HepG2 (cell line): ENCODE measurements at regions not wholly inside any gene's neighbourhood (a gene's known extent, or its start where the extent isn't known, plus 50 kb on each side); places are given as distances from the start of the nearest gene placed in this dataset.

Experiments used
- ATAC-seq: fragments of 200-7000 bp; cut with Tn5 transposase; 3 replicates; pipeline ENCODE4 v1.9.1; 2020; ENCODE audit warnings: mild to moderate bottlenecking, moderate library complexity
- BruUV-seq: library from RNA; stranded (reverse); fragments of 400-500 nt; replicated peaks from 2 replicates; lab custom pipeline; 2021; lab: Mats Ljungman, UMichigan
- CTCF ChIA-PET: fragments of 300-600 bp; formaldehyde crosslinking; extraction: SDS; loops from one replicate; lab custom pipeline; 2021; ENCODE audit warnings: low total read pairs, inconsistent platforms, low intra/inter-chr PET ratio; lab: Yijun Ruan, JAX
- POLR2A ChIA-PET: fragments of 350-600 bp; sonication (Branson Sonifier 250); formaldehyde crosslinking; loops from one replicate; lab custom pipeline; 2020; ENCODE audit warnings: antibody characterized with exemption, inconsistent platforms; lab: Yijun Ruan, JAX
- DNase-seq: peaks from one replicate; pipeline ENCODE4 v3.0.0-alpha.2; 2015; ENCODE audit warnings: low spot score
- FAIRE-seq: peaks from 3 replicates; lab custom pipeline; 2011; peaks lifted over from hg19 to GRCh38; lab: Jason Lieb, UNC
- H2AFZ ChIP-seq: one replicate; pipeline ENCODE4 v1.6.1; 2011; ENCODE audit warnings: low read length, inconsistent platforms
- H3K27ac ChIP-seq: fragments of 300-600 bp; 3 replicates; pipeline ENCODE4 v1.8.0; 2011; ENCODE audit warnings: mixed run types, mild to moderate bottlenecking, mixed read lengths, low read length, inconsistent platforms; ENCODE audit not compliant: insufficient read depth; ENCODE audit errors: extremely low read length
- H3K27me3 ChIP-seq, 2 experiments: fragments of 200-600 bp in 1 of 2; 2 replicates in 1 of 2; 3 replicates in 1 of 2; pipeline versions ENCODE4 v1.6.0 to v1.8.0; 2011; ENCODE audit warnings: low read length in 2 of 2, mild to moderate bottlenecking in 2 of 2, moderate library complexity in 2 of 2, inconsistent platforms in 1 of 2; ENCODE audit not compliant: insufficient read depth in 2 of 2, control insufficient read depth in 1 of 2
- H3K36me3 ChIP-seq, 2 experiments: fragments of 200-600 bp in 1 of 2; replicated peaks in 1 of 2; 2 replicates in 1 of 2; 3 replicates in 1 of 2; pipeline versions ENCODE4 v1.5.1 to v1.8.0; 2011; ENCODE audit warnings: low read length in 2 of 2, inconsistent platforms in 1 of 2; ENCODE audit not compliant: insufficient read depth in 2 of 2, control insufficient read depth in 1 of 2
- H3K4me1 ChIP-seq: 2 replicates; pipeline ENCODE4 v1.5.1; 2012; ENCODE audit warnings: low read length, inconsistent platforms; ENCODE audit not compliant: insufficient read depth
- H3K4me2 ChIP-seq: 2 replicates; pipeline ENCODE4 v1.6.0; 2011; ENCODE audit warnings: low read depth, low read length, inconsistent platforms
- H3K4me3 ChIP-seq, 3 experiments: fragments of 200-600 bp in 1 of 3; sonication (generic), shearing (Covaris generic) in 1 of 3; replicated peaks in 1 of 3; 2 replicates each; pipeline ENCODE4 v1.5.1; 2011 to 2016; ENCODE audit warnings: low read length in 3 of 3, inconsistent platforms in 2 of 3, low read depth in 2 of 3, mild to moderate bottlenecking in 2 of 3, control low read depth in 1 of 3, mixed read lengths in 1 of 3; ENCODE audit not compliant: insufficient read depth in 1 of 3
- H3K79me2 ChIP-seq: one replicate; pipeline ENCODE4 v1.6.1; 2011; ENCODE audit warnings: low read length, inconsistent platforms; ENCODE audit not compliant: insufficient read depth
- H3K9ac ChIP-seq: 2 replicates; pipeline ENCODE4 v1.6.0; 2011; ENCODE audit warnings: mild to moderate bottlenecking, low read depth, low read length, inconsistent platforms; ENCODE audit not compliant: insufficient read depth
- H3K9me3 ChIP-seq: 2 replicates; pipeline ENCODE4 v1.5.1; 2012; ENCODE audit warnings: mild to moderate bottlenecking, low read length
- H4K20me1 ChIP-seq: 2 replicates; pipeline ENCODE4 v1.6.0; 2011; ENCODE audit warnings: inconsistent platforms, mild to moderate bottlenecking, low read length, moderate library complexity; ENCODE audit not compliant: insufficient read depth
- BHLHE40 ChIP-seq: IDR thresholded peaks from 2 replicates; pipeline ENCODE4 v1.6.1; 2011; ENCODE audit warnings: low read length, improper control_type of control experiment
- CEBPB ChIP-seq: IDR thresholded peaks from 2 replicates; pipeline ENCODE4 v1.6.1; 2011; ENCODE audit warnings: low read depth, low read length, improper control_type of control experiment, borderline replicate concordance
- DMTF1 ChIP-seq: sonication (generic); formaldehyde crosslinking; IDR thresholded peaks from 2 replicates; pipeline ENCODE4 v1.4.0; 2020; ENCODE audit warnings: mild to moderate bottlenecking, missing genetic modification reagents
- MED8 ChIP-seq: sonication (generic); formaldehyde crosslinking; IDR thresholded peaks from 2 replicates; pipeline ENCODE4 v1.8.1; 2023; ENCODE audit warnings: mild to moderate bottlenecking, missing genetic modification reagents; ENCODE audit not compliant: insufficient replicate concordance
- NCOR1 ChIP-seq: fragments of 200-600 bp; sonication (generic); IDR thresholded peaks from 2 replicates; pipeline ENCODE4 v1.7.0; 2017; ENCODE audit warnings: antibody characterized with exemption, low read length, borderline replicate concordance
- SMAD9 ChIP-seq: sonication (generic); formaldehyde crosslinking; IDR thresholded peaks from 2 replicates; pipeline ENCODE4 v1.5.1; 2020; ENCODE audit warnings: mild to moderate bottlenecking, missing genetic modification reagents
- SNAI1 ChIP-seq: sonication (generic); formaldehyde crosslinking; IDR thresholded peaks from 2 replicates; pipeline ENCODE4 v1.5.0; 2020; ENCODE audit warnings: mild to moderate bottlenecking, missing genetic modification reagents, borderline replicate concordance
- TEAD3 ChIP-seq: optimal IDR thresholded peaks from 2 replicates; pipeline ENCODE3; 2016; ENCODE audit warnings: borderline replicate concordance
- ZFAT ChIP-seq: sonication (generic); formaldehyde crosslinking; conservative IDR thresholded peaks from 2 replicates; pipeline ENCODE4 v1.8.1; 2023; ENCODE audit warnings: missing genetic modification reagents, inconsistent platforms
- ZNF557 ChIP-seq: sonication (generic); formaldehyde crosslinking; IDR thresholded peaks from 2 replicates; pipeline ENCODE4 v1.4.0; 2020; ENCODE audit warnings: missing genetic modification reagents
- ZNF562 ChIP-seq: sonication (generic); formaldehyde crosslinking; IDR thresholded peaks from 2 replicates; pipeline ENCODE4 v1.8.0; 2022; ENCODE audit warnings: missing genetic modification reagents, borderline replicate concordance
- WGBS: methylation state at CpG from one replicate; pipeline ENCODE4 v1.1.6; 2017; ENCODE audit warnings: low lambda C conversion rate; 5-methylcytosine and 5-hydroxymethylcytosine counted together
- in situ Hi-C: cut with HindIII; loops from 2 replicates; pipeline ENCODE4 v1.10.0; 2017; ENCODE audit warnings: low pct_unique_long_range_greater_than_20kb; ENCODE audit not compliant: extremely low pct_ligation_motif_present
- intact Hi-C: fragments of 100-400 bp; cut with micrococcal nuclease; formaldehyde crosslinking; loops from one replicate; pipeline ENCODE4 v1.10.0; 2022; ENCODE audit not compliant: unreplicated experiment
- TF ChIP-seq, protein P1 (sequence below): sonication (generic); formaldehyde crosslinking; IDR thresholded peaks from 2 replicates; pipeline ENCODE4 v1.4.0; 2020; ENCODE audit warnings: missing genetic modification reagents, mild to moderate bottlenecking, borderline replicate concordance

DNA sequence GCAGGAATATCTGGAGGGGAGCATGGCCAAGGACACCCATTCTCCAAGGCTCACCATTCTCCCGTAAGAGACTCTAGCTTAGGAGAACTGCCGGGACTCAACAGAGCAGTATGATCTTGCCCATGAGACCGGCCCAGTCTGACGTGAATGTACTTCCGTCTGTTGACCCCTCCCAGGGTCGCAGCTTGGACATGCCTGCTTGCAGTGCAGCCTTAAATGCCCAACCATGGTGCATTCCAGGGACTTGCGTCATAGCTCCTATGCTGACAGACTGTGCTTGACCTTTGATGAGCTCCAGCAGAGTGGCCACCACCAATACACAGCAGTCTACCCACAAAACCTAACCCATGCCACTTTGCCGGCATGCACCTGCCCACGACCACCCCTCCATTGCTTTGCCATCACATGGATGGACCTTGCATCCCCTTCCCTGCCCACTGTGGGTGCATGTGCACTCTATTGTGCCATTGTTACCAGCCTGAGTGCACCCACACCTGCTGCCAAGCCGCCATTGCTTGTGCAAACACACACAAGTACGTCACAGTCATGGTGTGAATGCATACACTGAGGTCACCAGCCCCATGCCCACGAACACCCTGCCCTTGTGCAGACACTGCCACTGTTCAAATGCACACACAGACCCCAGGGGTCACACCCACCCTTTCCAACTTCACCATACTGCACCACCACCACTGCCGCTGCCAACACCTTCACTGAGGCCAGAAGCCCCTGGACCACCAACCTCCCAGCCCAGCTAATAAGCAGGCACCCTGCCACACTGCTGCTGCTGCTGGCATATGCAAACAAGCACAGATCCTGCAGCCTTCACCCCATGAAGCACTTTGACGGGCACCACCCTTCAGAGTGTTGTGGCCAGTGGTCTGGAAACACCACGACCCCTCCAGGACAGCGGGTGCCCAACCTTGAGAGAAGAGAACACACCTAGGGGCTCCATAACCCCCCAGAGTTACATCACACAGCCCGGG is 1141.3 kb downstream of the BRINP3 start:
- FAIRE-seq = no peak
- no peak for TF ChIP-seq DMTF1 (CRISPR knock-in tag)
- TF ChIP-seq, protein P1, sequence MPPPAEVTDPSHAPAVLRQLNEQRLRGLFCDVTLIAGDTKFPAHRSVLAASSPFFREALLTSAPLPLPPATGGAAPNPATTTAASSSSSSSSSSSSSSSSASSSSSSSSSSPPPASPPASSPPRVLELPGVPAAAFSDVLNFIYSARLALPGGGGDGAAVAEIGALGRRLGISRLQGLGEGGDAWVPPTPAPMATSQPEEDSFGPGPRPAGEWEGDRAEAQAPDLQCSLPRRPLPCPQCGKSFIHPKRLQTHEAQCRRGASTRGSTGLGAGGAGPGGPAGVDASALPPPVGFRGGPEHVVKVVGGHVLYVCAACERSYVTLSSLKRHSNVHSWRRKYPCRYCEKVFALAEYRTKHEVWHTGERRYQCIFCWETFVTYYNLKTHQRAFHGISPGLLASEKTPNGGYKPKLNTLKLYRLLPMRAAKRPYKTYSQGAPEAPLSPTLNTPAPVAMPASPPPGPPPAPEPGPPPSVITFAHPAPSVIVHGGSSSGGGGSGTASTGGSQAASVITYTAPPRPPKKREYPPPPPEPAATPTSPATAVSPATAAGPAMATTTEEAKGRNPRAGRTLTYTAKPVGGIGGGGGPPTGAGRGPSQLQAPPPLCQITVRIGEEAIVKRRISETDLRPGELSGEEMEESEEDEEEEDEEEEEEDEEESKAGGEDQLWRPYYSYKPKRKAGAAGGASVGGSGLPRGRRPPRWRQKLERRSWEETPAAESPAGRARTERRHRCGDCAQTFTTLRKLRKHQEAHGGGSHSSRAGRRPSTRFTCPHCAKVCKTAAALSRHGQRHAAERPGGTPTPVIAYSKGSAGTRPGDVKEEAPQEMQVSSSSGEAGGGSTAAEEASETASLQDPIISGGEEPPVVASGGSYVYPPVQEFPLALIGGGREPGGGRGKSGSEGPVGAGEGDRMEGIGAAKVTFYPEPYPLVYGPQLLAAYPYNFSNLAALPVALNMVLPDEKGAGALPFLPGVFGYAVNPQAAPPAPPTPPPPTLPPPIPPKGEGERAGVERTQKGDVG (CRISPR knock-in tag) = no peak
- TF ChIP-seq MED8 (CRISPR knock-in tag) = no peak
- TF ChIP-seq ZFAT (CRISPR knock-in tag) = no peak
- no peak for TF ChIP-seq ZNF562
- TF ChIP-seq TEAD3 (CRISPR knock-in tag) = peak; percentile 43
- no peak for TF ChIP-seq SMAD9 (CRISPR knock-in tag)
- TF ChIP-seq NCOR1 = no peak
- no peak for TF ChIP-seq SNAI1
- no peak for TF ChIP-seq ZNF557 (CRISPR knock-in tag)
- TF ChIP-seq CEBPB = peak; percentile 38; the same call in 1 of the 2 replicates
- TF ChIP-seq BHLHE40 = no peak
- TF ChIP-seq, all 625 proteins: peak for 2
- peak; percentile 4 for DNase-seq
- Histone ChIP-seq H3K9ac (no peak overlapping the region), H3K4me2 (no peak overlapping the region), H3K27ac (no peak overlapping the region), H3K79me2 (no peaks in the 10 kb centered on the region), H2AFZ (no peak overlapping the region), H3K4me3 (no peak overlapping the region), H3K4me1 (no peaks in the 10 kb centered on the region), H3K27me3 (no peaks in the 10 kb centered on the region), H4K20me1 (no peaks in the 10 kb centered on the region), H3K9me3 (no peaks in the 10 kb centered on the region), H3K36me3 (no peaks in the 10 kb centered on the region)
- BruUV-seq = no TSS peak
- 27% methylated on average over 5 of the region's 17 CpGs for WGBS
- in situ Hi-C loops = no loop called here
- intact Hi-C loops = no loop called here
- ChIA-PET CTCF (no interaction called here), POLR2A (no interaction called here)
- peak; percentile 64 for ATAC-seq
